ENCODE measurements at regions not wholly inside any gene's neighbourhood (a gene's known extent, or its start where the extent isn't known, plus 50 kb on each side); places are given as distances from the start of the nearest gene placed in this dataset.

GRCh38 chr10:3363311-3364045 is 190.9 kb upstream of the PITRM1 start:
- intact Hi-C loops (cut with DNase I; ENCODE audit: low total_unique reads): no loop called here
- Histone ChIP-seq H3K27me3 (no peaks in the 10 kb centered on the region), H3K4me1 (no peaks in the 10 kb centered on the region), H3K9me3 (peaks cover 0 to 16% (median 10%) of the 10 kb centered on the region in 4 donors), H3K27ac (no peak overlapping the region), H3K4me3 (no peak overlapping the region), H3K36me3 (no peaks in the 10 kb centered on the region)
- peak in 1 of 2 donors; percentile 68 for DNase-seq
- WGBS, 5 donors: 76 to 97% (median 85%) methylated on average over 4 of the region's 4 CpGs
- no peak for TF ChIP-seq EP300 (IDR thresholded peaks at IDR 0.05)
- TF ChIP-seq POLR2A (IDR thresholded peaks at IDR 0.05): no peak
- TF ChIP-seq POLR2AphosphoS5 (IDR thresholded peaks at IDR 0.05): no peak
- no peak for TF ChIP-seq CTCF (IDR thresholded peaks at IDR 0.05)

DNA sequence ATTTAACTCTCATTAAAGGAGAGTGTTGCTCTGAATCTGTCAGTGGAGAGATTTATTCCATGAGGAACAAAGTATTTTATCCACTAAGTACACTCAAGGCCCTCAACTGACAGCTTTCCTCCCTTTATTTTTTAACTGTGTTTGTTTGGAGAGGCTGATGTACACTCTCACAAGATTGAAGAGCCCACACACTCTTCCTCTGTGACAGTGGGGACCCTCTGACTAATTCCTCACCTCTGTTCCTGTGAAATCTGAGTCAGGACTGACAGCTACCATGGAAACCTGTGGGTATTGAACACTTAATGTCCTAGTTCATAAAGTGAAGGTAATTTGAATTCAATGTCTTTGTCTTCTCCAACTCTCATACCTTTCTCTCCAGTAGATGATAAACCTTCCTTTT is 189.8 kb upstream of the PITRM1 start:
- H3K36me3 ChIP-seq: no peaks in the 10 kb centered on the region

DNA sequence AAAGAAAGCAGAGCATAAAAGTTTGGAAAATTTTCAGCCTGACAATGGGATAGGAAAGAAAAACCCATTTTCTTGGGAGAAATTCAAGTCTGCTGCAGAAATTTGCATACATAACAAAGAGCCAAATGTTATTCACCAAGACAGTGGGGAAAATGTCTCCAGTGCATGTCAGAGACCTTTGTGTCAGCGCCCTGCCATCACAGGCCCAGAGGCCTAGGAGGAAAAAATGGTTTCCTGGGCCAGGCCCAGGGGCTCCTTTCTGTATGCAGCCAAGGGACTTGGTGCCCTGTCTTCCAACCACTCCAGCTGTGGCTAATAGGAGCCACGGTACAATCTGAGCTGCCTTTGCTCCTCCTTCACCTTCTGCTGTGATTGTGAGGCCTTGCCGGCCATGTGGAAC is 189.1 kb upstream of the PITRM1 start:
- H3K27me3 ChIP-seq: no peaks in the 10 kb centered on the region
- no peak overlapping the region for H3K4me3 ChIP-seq
- 76 to 91% (median 84%) methylated on average over 3 of the region's 3 CpGs for WGBS, 5 donors
- H3K27ac ChIP-seq: no peak overlapping the region
- H3K9me3 ChIP-seq: peaks cover 0 to 16% (median 10%) of the 10 kb centered on the region in 4 donors
- intact Hi-C loops (cut with DNase I; ENCODE audit: low total_unique reads): no loop called here
- no peak for TF ChIP-seq POLR2AphosphoS5 (IDR thresholded peaks at IDR 0.05)
- TF ChIP-seq POLR2A (IDR thresholded peaks at IDR 0.05): no peak
- no peak for TF ChIP-seq EP300 (IDR thresholded peaks at IDR 0.05)
- TF ChIP-seq CTCF (IDR thresholded peaks at IDR 0.05): no peak
- no peaks in the 10 kb centered on the region for H3K4me1 ChIP-seq
- H3K36me3 ChIP-seq: no peaks in the 10 kb centered on the region
- DNase-seq: no peak

More for the DNA sequence above, 189.8 kb upstream of the PITRM1 start:
- H3K4me3 ChIP-seq: no peak overlapping the region
- no peaks in the 10 kb centered on the region for H3K27me3 ChIP-seq
- TF ChIP-seq EP300 (IDR thresholded peaks at IDR 0.05): no peak
- intact Hi-C loops (cut with DNase I; ENCODE audit: low total_unique reads): no loop called here
- no peaks in the 10 kb centered on the region for H3K4me1 ChIP-seq
- H3K27ac ChIP-seq: no peak overlapping the region
- DNase-seq: no peak
- H3K9me3 ChIP-seq: peaks cover 0 to 16% (median 10%) of the 10 kb centered on the region in 4 donors

GRCh38 chr10:3357737-3358136 is 185.2 kb upstream of the PITRM1 start:
- Histone ChIP-seq H3K4me3 (no peak overlapping the region), H3K4me1 (peaks cover 0 to 7% (median 0%) of the 10 kb centered on the region in 4 donors), H3K27me3 (no peaks in the 10 kb centered on the region), H3K36me3 (no peaks in the 10 kb centered on the region), H3K27ac (no peak overlapping the region), H3K9me3 (peaks cover 0 to 16% (median 10%) of the 10 kb centered on the region in 4 donors)
- WGBS, 5 donors: 84 to 98% (median 89%) methylated on average over 4 of the region's 4 CpGs
- no peak for DNase-seq
- intact Hi-C loops (cut with DNase I; ENCODE audit: low total_unique reads): no loop called here
- TF ChIP-seq CTCF (IDR thresholded peaks at IDR 0.05) (no peak), EP300 (IDR thresholded peaks at IDR 0.05) (no peak), POLR2AphosphoS5 (IDR thresholded peaks at IDR 0.05) (no peak), POLR2A (IDR thresholded peaks at IDR 0.05) (no peak)

DNA sequence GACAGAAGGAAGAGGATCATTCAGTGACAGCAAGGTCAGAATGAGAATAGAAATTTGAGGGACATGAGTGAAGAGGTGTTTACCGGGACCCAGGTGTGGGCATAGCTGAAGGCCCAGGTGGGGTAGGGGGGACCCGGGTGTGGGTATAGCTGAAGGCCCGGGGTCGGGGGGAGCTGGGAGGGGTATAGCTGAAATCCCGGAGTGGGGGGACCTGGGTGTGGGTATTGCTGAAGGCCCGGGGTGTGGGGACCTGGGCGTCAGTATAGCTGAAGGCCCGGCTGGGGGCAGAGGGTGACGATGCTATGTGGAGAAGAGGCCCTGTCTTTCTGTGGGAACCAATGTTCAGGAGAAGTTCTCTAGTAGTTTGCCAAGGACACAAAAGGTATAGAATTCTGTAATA is 183.0 kb upstream of the PITRM1 start:
- no peaks in the 10 kb centered on the region for H3K27me3 ChIP-seq
- no peak for TF ChIP-seq POLR2A (IDR thresholded peaks at IDR 0.05)
- TF ChIP-seq EP300 (IDR thresholded peaks at IDR 0.05): no peak
- TF ChIP-seq CTCF (IDR thresholded peaks at IDR 0.05): no peak
- TF ChIP-seq POLR2AphosphoS5 (IDR thresholded peaks at IDR 0.05): no peak
- no peak overlapping the region for H3K4me3 ChIP-seq
- H3K27ac ChIP-seq: no peak overlapping the region
- no peaks in the 10 kb centered on the region for H3K36me3 ChIP-seq
- intact Hi-C loops (cut with DNase I; ENCODE audit: low total_unique reads): no loop called here
- peaks cover 0 to 4% (median 0%) of the 10 kb centered on the region in 4 donors for H3K9me3 ChIP-seq
- WGBS, 5 donors: 90 to 96% (median 95%) methylated on average over 9 of the region's 9 CpGs
- no peak for DNase-seq
- peaks cover 0 to 7% (median 0%) of the 10 kb centered on the region in 4 donors for H3K4me1 ChIP-seq

Measured in stomach (tissue), 8 donors.